SU-DHL-6 (cell line): ENCODE measurements at regions not wholly inside any gene's neighbourhood (a gene's known extent, or its start where the extent isn't known, plus 50 kb on each side); places are given as distances from the start of the nearest gene placed in this dataset.

Source experiments
- H2AFZ ChIP-seq: fragments of 200-600 bp; sonication (generic); 2 replicates; pipeline ENCODE4 v1.6.1; 2014; ENCODE audit warnings: low read depth, mild to moderate bottlenecking, moderate library complexity, mixed read lengths, antibody characterized with exemption, low read length; ENCODE audit not compliant: severe bottlenecking
- H3F3A ChIP-seq: fragments of 200-600 bp; shearing (Covaris generic); 2 replicates; pipeline ENCODE4 v1.6.0; 2016; ENCODE audit warnings: antibody characterized with exemption, mild to moderate bottlenecking; ENCODE audit not compliant: insufficient read depth
- H3K27ac ChIP-seq: fragments of 200-600 bp; sonication (generic); 2 replicates; pipeline ENCODE4 v1.5.1; 2016; ENCODE audit warnings: low read depth, mild to moderate bottlenecking, low read length, moderate library complexity, mixed read lengths
- H3K27me3 ChIP-seq: fragments of 200-600 bp; sonication (generic), shearing (Covaris generic); 2 replicates; pipeline ENCODE4 v1.6.0; 2014; ENCODE audit warnings: mild to moderate bottlenecking, low read length
- H3K36me3 ChIP-seq: fragments of 200-600 bp; sonication (generic); 2 replicates; pipeline ENCODE4 v1.6.1; 2014; ENCODE audit warnings: mild to moderate bottlenecking, low read length, mixed read lengths
- H3K4me2 ChIP-seq: fragments of 300-600, 200-600 bp; shearing (Covaris generic), sonication (generic); 2 replicates; pipeline ENCODE4 v1.6.0; 2014; ENCODE audit warnings: low read length, low read depth, mild to moderate bottlenecking; ENCODE audit not compliant: poor library complexity, severe bottlenecking
- H3K4me3 ChIP-seq: fragments of 200-600 bp; sonication (generic); 2 replicates; pipeline ENCODE4 v1.5.1; 2014; ENCODE audit warnings: antibody characterized with exemption, low read length, mild to moderate bottlenecking, mixed read lengths; ENCODE audit not compliant: insufficient read depth, poor library complexity, severe bottlenecking
- H3K79me2 ChIP-seq: fragments of 200-600 bp; sonication (generic); 2 replicates; pipeline ENCODE4 v1.6.1; 2014; ENCODE audit warnings: mild to moderate bottlenecking, low read length, moderate library complexity; ENCODE audit not compliant: insufficient read depth
- H3K9ac ChIP-seq: fragments of 200-600 bp; sonication (generic); 2 replicates; pipeline ENCODE4 v1.7.0; 2014; ENCODE audit warnings: mild to moderate bottlenecking, low read length
- H3K9me2 ChIP-seq: fragments of 200-600 bp; sonication (generic); replicated peaks from 2 replicates; pipeline ENCODE4 v1.6.1; 2014; ENCODE audit warnings: low read length; ENCODE audit not compliant: insufficient read depth
- H3K9me3 ChIP-seq: fragments of 200-600 bp; sonication (generic); 2 replicates; pipeline ENCODE4 v1.6.1; 2014; ENCODE audit warnings: low read length, mixed read lengths; ENCODE audit not compliant: insufficient read depth
- H4K20me1 ChIP-seq: fragments of 200-600 bp; sonication (generic); 2 replicates; pipeline ENCODE4 v1.6.1; 2014; ENCODE audit warnings: low read depth, mild to moderate bottlenecking, antibody characterized with exemption, low read length, moderate library complexity, mixed read lengths
- CTCF ChIP-seq: fragments of 200-600 bp; sonication (generic); IDR thresholded peaks from one replicate; pipeline ENCODE4 v1.5.1; 2017; ENCODE audit warnings: antibody characterized with exemption, mild to moderate bottlenecking, low read length, moderate library complexity; ENCODE audit not compliant: insufficient read depth, poor library complexity, severe bottlenecking
- EZH2phosphoT487 ChIP-seq: fragments of 200-600 bp; sonication (generic), shearing (Covaris generic); conservative IDR thresholded peaks from 2 replicates; pipeline ENCODE4 v1.6.1; 2018; ENCODE audit warnings: mild to moderate bottlenecking, antibody characterized with exemption, low read length, moderate library complexity, mixed read lengths

DNA sequence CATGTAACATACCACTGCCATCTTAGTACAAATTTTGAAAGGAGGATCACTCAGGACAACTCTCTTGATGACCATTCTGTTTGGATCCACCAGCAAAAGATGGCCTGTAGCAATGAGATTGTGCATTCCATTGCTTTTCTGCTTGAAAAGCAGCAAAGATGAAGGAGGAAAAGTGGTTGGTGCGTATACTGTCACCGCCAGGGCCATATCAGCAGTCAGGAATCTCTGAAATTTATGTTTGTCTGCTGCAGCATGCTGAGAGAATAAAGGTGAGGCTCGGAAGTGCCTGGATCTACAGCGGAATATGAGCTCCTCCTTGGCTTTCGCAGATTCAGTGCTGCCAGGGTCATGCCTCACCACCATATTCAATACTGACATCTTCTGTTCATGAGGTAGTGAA, 144.4 kb downstream of the GPBP1 start:
- Histone ChIP-seq H3K9me3 (no peaks in the 10 kb centered on the region), H3K27ac (no peak overlapping the region), H4K20me1 (no peaks in the 10 kb centered on the region), H3F3A (no peaks in the 10 kb centered on the region), H3K9me2 (no peaks in the 10 kb centered on the region), H3K36me3 (no peaks in the 10 kb centered on the region), H3K9ac (no peak overlapping the region), H2AFZ (no peak overlapping the region), H3K4me2 (no peak overlapping the region), H3K4me3 (no peak overlapping the region), H3K79me2 (no peaks in the 10 kb centered on the region), H3K27me3 (no peaks in the 10 kb centered on the region)
- TF ChIP-seq EZH2phosphoT487 (no peak), CTCF (no peak)

GRCh38 chr5:57317341-57317740, 143.5 kb downstream of the GPBP1 start:
- no peak for TF ChIP-seq EZH2phosphoT487
- no peak for TF ChIP-seq CTCF
- H3K27ac ChIP-seq: no peak overlapping the region
- no peaks in the 10 kb centered on the region for H3K27me3 ChIP-seq
- no peak overlapping the region for H2AFZ ChIP-seq
- no peaks in the 10 kb centered on the region for H3K79me2 ChIP-seq
- H3K9me3 ChIP-seq: no peaks in the 10 kb centered on the region
- H4K20me1 ChIP-seq: no peaks in the 10 kb centered on the region
- H3K36me3 ChIP-seq: no peaks in the 10 kb centered on the region
- H3F3A ChIP-seq: no peaks in the 10 kb centered on the region
- H3K4me2 ChIP-seq: no peak overlapping the region
- no peaks in the 10 kb centered on the region for H3K9me2 ChIP-seq
- H3K4me3 ChIP-seq: no peak overlapping the region
- H3K9ac ChIP-seq: no peak overlapping the region

GRCh38 chr5:57316798-57317327, 143.0 kb downstream of the GPBP1 start:
- Histone ChIP-seq H3K4me2 (no peak overlapping the region), H3K27ac (no peak overlapping the region), H3K36me3 (no peaks in the 10 kb centered on the region), H3K27me3 (no peaks in the 10 kb centered on the region), H3K9me2 (no peaks in the 10 kb centered on the region), H3K9me3 (no peaks in the 10 kb centered on the region), H3F3A (no peaks in the 10 kb centered on the region), H3K9ac (no peak overlapping the region), H3K4me3 (no peak overlapping the region), H2AFZ (no peak overlapping the region), H4K20me1 (no peaks in the 10 kb centered on the region), H3K79me2 (no peaks in the 10 kb centered on the region)
- no peak for TF ChIP-seq EZH2phosphoT487
- no peak for TF ChIP-seq CTCF
